Left lung (tissue), 4 donors: ENCODE measurements at regions not wholly inside any gene's neighbourhood (a gene's known extent, or its start where the extent isn't known, plus 50 kb on each side); places are given as distances from the start of the nearest gene placed in this dataset.

Experiments used
- ATAC-seq: fragments of 200-7000 bp; cut with Tn5 transposase; one replicate; pipeline ENCODE4 v1.9.1; 2020; ENCODE audit warnings: moderate library complexity
- DNase-seq, 4 donors: peaks; one replicate each; pipeline ENCODE4 v3.0.0-alpha.2; 2013 to 2020
- H3K27ac ChIP-seq, 2 donors: fragments of 200-600 bp; sonication (generic) in 1 of 2; one replicate each; pipeline versions ENCODE4 v1.5.0 to v1.8.0; 2020 to 2021
- H3K27me3 ChIP-seq, 2 donors: fragments of 200-600 bp; sonication (generic) in 1 of 2; one replicate each; pipeline versions ENCODE4 v1.5.0 to v1.8.0; 2020 to 2021
- H3K36me3 ChIP-seq, 2 donors: fragments of 200-600 bp; sonication (generic) in 1 of 2; one replicate each; pipeline versions ENCODE4 v1.5.0 to v1.8.0; 2020 to 2021
- H3K4me1 ChIP-seq, 2 donors: fragments of 200-600 bp; one replicate each; pipeline ENCODE4 v1.8.0; 2021
- H3K4me3 ChIP-seq, 2 donors: fragments of 200-600 bp; sonication (generic) in 1 of 2; one replicate each; pipeline versions ENCODE4 v1.5.0 to v1.8.0; 2020 to 2021; ENCODE audit warnings: mild to moderate bottlenecking in 1 of 2
- H3K9me3 ChIP-seq, 2 donors: fragments of 200-600 bp; sonication (generic) in 1 of 2; one replicate each; pipeline versions ENCODE4 v1.5.0 to v1.8.0; 2020 to 2021
- CTCF ChIP-seq, 2 donors: fragments of 200-600 bp; sonication (generic) in 1 of 2; IDR thresholded peaks; one replicate each; pipeline versions ENCODE4 v1.5.0 to v1.8.0; 2021; ENCODE audit warnings: antibody characterized with exemption in 2 of 2
- intact Hi-C, 2 donors: fragments of 100-400 bp; cut with DNase I; formaldehyde crosslinking; loops; one replicate each; pipeline versions ENCODE4 v1.11.2 to v1.14.2; 2022
- donor health status: DM: no; HTN: yes; CAD: no.
- donor health status: DM: no; HTN: no; CAD: no.

DNA sequence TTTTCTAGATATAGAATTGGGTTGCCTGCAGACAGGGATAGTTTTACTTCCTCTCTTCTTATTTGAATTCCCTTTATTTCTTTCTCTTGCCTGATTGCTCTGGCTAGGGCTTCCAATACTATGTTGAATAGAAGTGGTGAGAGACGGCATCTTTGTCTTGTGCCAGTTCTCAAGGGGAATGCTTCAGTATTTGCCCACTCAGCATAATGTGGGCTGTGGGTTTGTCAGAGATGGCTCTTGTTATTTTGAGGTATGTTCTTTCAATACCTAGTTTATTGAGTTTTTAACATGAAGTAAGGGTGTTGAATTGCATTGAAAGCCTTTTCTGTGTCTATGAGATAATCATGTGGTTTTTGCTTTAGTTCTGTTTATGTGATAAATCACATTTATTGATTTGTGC lies 273.9 kb upstream of the CHORDC1 start:
- H3K27me3 ChIP-seq, result no peaks in the 10 kb centered on the region
- no peak overlapping the region for H3K4me3 ChIP-seq
- no peak for TF ChIP-seq CTCF (IDR thresholded peaks at IDR 0.05)
- H3K27ac ChIP-seq, result no peak overlapping the region
- DNase-seq (no peak), ATAC-seq (no peak)
- H3K4me1 ChIP-seq, result no peaks in the 10 kb centered on the region
- H3K36me3 ChIP-seq, result no peaks in the 10 kb centered on the region
- intact Hi-C loops, result no loop called here
- H3K9me3 ChIP-seq, result peaks cover 0 to 18% of the 10 kb centered on the region in 2 donors

DNA sequence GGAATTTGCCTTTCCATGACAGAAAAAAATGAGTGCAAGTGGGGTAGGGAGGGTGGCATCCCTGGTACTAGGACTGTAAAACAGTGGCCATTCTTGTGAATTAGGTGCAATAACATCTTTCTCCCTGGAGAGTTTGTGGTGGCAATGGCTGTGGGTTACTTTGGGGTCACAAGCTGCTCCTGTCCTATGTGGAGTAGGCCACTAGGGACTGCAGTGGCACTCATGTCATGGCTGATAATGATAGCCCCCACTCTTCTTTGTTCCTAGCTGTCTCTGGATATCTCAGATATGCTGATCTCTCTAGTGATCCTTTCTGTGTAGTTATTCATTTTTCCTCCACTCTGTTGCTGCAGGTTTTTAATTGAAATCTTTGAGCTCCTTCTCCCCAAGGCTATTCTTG lies 270.5 kb upstream of the CHORDC1 start:
- H3K27ac ChIP-seq, result no peak overlapping the region
- peaks cover 0 to 17% of the 10 kb centered on the region in 2 donors for H3K9me3 ChIP-seq
- intact Hi-C loops, result no loop called here
- H3K4me1 ChIP-seq, result no peaks in the 10 kb centered on the region
- TF ChIP-seq CTCF (IDR thresholded peaks at IDR 0.05), result no peak
- H3K36me3 ChIP-seq, result no peaks in the 10 kb centered on the region
- H3K27me3 ChIP-seq, result no peaks in the 10 kb centered on the region
- no peak for DNase-seq
- no peak overlapping the region for H3K4me3 ChIP-seq
- ATAC-seq, result no peak

- Histone ChIP-seq H3K4me1 (no peaks in the 10 kb centered on the region), H3K9me3 (peaks cover 0 to 6% of the 10 kb centered on the region in 2 donors), H3K27ac (no peak overlapping the region), H3K27me3 (no peaks in the 10 kb centered on the region), H3K36me3 (no peaks in the 10 kb centered on the region), H3K4me3 (no peak overlapping the region)
- DNase-seq (no peak), ATAC-seq (no peak)
- TF ChIP-seq CTCF (IDR thresholded peaks at IDR 0.05), result no peak
- intact Hi-C loops, result no loop called here
Measured at GRCh38 chr11:90491466-90491865, 268.6 kb upstream of the CHORDC1 start.

DNA sequence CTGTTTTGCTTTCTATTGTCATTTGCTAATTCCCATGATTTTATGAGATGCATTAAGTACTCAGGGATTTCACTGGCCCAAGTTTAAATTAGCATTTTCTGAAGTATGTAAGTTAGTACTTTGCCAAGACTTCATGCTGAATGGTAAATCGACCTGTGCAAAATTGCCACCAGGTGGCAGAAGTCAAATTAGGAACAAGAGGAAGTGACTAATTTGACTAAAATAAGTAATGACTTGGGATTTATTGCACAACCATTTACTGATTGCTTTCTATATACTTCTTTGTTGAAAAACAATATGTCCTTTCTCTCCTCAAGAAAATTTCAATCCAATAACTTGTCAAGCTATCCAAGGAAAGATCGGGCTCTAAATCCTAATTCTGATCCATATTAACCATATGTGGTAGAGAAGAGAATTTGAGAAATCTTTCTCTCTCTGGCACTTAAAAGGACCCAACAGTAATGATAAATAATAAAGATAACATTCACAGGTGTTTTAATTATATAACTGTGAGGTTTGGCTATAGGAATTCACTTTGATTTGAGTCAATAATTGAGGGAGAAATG lies 253.7 kb upstream of the CHORDC1 start:
- peak in 1 of 2 donors; percentile 36 for TF ChIP-seq CTCF (IDR thresholded peaks at IDR 0.05)
- Histone ChIP-seq H3K4me1 (no peaks in the 10 kb centered on the region), H3K27me3 (no peaks in the 10 kb centered on the region), H3K27ac (no peak overlapping the region), H3K36me3 (no peaks in the 10 kb centered on the region), H3K9me3 (no peaks in the 10 kb centered on the region), H3K4me3 (no peak overlapping the region)
- ATAC-seq, result peak; percentile 57
- intact Hi-C loops, result no loop called here
- peak in 2 of 4 donors; percentile 13 to 33 for DNase-seq

DNA sequence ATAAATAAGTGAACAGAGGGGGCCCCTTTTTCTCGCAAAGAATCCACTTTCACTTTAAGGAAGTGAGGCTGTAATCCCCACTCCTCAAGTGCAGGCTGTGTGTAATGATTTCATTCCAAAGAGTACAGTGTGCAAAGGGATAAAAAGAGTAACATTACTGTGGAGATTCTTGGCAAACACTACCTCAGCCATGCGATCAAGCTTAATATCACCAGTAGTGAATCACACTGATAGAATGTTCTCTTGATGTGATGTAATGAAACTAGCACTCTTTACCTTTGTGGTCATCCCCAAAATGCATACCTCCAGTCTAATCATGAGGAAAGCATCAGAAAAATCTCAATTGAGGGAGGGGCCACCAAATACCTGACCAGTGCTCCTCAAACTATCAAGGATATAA lies 246.1 kb upstream of the CHORDC1 start:
- Histone ChIP-seq H3K9me3 (no peaks in the 10 kb centered on the region), H3K36me3 (no peaks in the 10 kb centered on the region), H3K27ac (no peak overlapping the region), H3K4me3 (no peak overlapping the region), H3K27me3 (no peaks in the 10 kb centered on the region), H3K4me1 (no peaks in the 10 kb centered on the region)
- no peak for DNase-seq
- peak; percentile 78 for ATAC-seq
- intact Hi-C loops, result no loop called here
- no peak for TF ChIP-seq CTCF (IDR thresholded peaks at IDR 0.05)
